Tibial nerve (tissue), 3 donors: ENCODE measurements at regions not wholly inside any gene's neighbourhood (a gene's known extent, or its start where the extent isn't known, plus 50 kb on each side); places are given as distances from the start of the nearest gene placed in this dataset.
"Not testable (repeated sequence)": the region's sequence is repeated elsewhere in the genome, so short reads cannot be mapped to it uniquely, and the experiment has no call there.

Experiments used
- POLR2A ChIP-seq, 2 donors: fragments of 450-650 bp; IDR thresholded peaks; one replicate each; pipeline ENCODE4 v1.6.1; 2017; ENCODE audit warnings: antibody characterized with exemption in 2 of 2, mild to moderate bottlenecking in 2 of 2, moderate library complexity in 2 of 2
- TF ChIP-seq, protein P1 (sequence below), 5 experiments: fragments of 200-600 bp in 3 of 5; fragments of 450-650 bp in 2 of 5; sonication (generic) in 3 of 5; IDR thresholded peaks; one replicate each; pipeline ENCODE4 v1.5.1; 2016 to 2019; ENCODE audit warnings: antibody characterized with exemption in 5 of 5, mild to moderate bottlenecking in 3 of 5, moderate library complexity in 2 of 5

DNA sequence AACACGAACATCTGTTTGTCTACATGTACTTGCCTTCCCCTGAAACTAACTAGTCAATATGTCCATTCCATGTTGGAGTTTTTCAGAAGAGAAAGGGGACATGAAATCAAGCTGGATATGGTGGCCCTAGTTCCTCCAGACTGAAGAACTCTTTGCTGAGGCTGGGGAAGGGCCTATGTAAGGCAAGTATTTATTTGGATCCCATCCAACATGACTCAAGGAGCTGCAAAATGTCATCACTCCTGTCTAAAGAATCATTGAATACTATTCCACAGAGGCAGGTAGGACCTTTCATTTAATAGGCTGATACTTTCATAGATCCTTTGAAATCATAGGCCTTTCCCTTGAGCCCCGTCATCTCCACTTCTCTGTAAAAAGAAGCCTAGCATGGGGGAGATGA, 91.5 kb downstream of the NBPF8 start:
- TF ChIP-seq, protein P1, sequence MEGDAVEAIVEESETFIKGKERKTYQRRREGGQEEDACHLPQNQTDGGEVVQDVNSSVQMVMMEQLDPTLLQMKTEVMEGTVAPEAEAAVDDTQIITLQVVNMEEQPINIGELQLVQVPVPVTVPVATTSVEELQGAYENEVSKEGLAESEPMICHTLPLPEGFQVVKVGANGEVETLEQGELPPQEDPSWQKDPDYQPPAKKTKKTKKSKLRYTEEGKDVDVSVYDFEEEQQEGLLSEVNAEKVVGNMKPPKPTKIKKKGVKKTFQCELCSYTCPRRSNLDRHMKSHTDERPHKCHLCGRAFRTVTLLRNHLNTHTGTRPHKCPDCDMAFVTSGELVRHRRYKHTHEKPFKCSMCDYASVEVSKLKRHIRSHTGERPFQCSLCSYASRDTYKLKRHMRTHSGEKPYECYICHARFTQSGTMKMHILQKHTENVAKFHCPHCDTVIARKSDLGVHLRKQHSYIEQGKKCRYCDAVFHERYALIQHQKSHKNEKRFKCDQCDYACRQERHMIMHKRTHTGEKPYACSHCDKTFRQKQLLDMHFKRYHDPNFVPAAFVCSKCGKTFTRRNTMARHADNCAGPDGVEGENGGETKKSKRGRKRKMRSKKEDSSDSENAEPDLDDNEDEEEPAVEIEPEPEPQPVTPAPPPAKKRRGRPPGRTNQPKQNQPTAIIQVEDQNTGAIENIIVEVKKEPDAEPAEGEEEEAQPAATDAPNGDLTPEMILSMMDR (IDR thresholded peaks at IDR 0.05): not testable (repeated sequence)
- not testable (repeated sequence) for TF ChIP-seq POLR2A (IDR thresholded peaks at IDR 0.05)
